Left lung (tissue), 4 donors: ENCODE measurements at regions not wholly inside any gene's neighbourhood (a gene's known extent, or its start where the extent isn't known, plus 50 kb on each side); places are given as distances from the start of the nearest gene placed in this dataset.
A peak's percentile ranks its signal among the peaks of the same experiment; 100 is the strongest.

ENCODE experiments used
- ATAC-seq: fragments of 200-7000 bp; cut with Tn5 transposase; one replicate; pipeline ENCODE4 v1.9.1; 2020; ENCODE audit warnings: moderate library complexity
- DNase-seq, 4 donors: peaks; one replicate each; pipeline ENCODE4 v3.0.0-alpha.2; 2013 to 2020
- H3K27ac ChIP-seq, 2 donors: fragments of 200-600 bp; sonication (generic) in 1 of 2; one replicate each; pipeline versions ENCODE4 v1.5.0 to v1.8.0; 2020 to 2021
- H3K27me3 ChIP-seq, 2 donors: fragments of 200-600 bp; sonication (generic) in 1 of 2; one replicate each; pipeline versions ENCODE4 v1.5.0 to v1.8.0; 2020 to 2021
- H3K36me3 ChIP-seq, 2 donors: fragments of 200-600 bp; sonication (generic) in 1 of 2; one replicate each; pipeline versions ENCODE4 v1.5.0 to v1.8.0; 2020 to 2021
- H3K4me1 ChIP-seq, 2 donors: fragments of 200-600 bp; one replicate each; pipeline ENCODE4 v1.8.0; 2021
- H3K4me3 ChIP-seq, 2 donors: fragments of 200-600 bp; sonication (generic) in 1 of 2; one replicate each; pipeline versions ENCODE4 v1.5.0 to v1.8.0; 2020 to 2021; ENCODE audit warnings: mild to moderate bottlenecking in 1 of 2
- H3K9me3 ChIP-seq, 2 donors: fragments of 200-600 bp; sonication (generic) in 1 of 2; one replicate each; pipeline versions ENCODE4 v1.5.0 to v1.8.0; 2020 to 2021
- intact Hi-C, 2 donors: fragments of 100-400 bp; cut with DNase I; formaldehyde crosslinking; loops; one replicate each; pipeline versions ENCODE4 v1.11.2 to v1.14.2; 2022
- TF ChIP-seq, protein P1 (sequence below), 2 donors: fragments of 200-600 bp; sonication (generic) in 1 of 2; IDR thresholded peaks; one replicate each; pipeline versions ENCODE4 v1.5.0 to v1.8.0; 2021; ENCODE audit warnings: antibody characterized with exemption in 2 of 2
- donor health status: DM: no; HTN: yes; CAD: no.
- donor health status: DM: no; HTN: no; CAD: no.

DNA sequence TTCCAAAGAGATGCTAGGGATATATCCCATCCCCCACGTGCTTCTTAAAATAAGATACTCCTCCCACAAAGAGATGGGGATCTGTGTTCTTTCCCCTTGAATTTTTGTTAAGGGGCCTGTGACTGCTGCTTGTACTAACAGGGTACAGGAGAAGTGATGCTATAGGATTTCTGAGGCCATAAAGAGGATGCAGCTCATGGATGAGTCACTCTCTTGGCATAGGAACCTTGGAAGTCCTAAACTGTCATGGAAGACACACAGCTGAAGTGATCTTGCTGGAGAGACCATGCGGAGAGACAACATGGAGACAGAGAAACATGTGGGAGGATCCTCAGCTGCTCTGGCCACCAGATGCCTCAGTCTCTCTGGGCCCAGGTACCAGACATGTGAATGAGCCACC lies 157.2 kb downstream of the S1PR1 start:
- intact Hi-C loops: no loop called here

DNA sequence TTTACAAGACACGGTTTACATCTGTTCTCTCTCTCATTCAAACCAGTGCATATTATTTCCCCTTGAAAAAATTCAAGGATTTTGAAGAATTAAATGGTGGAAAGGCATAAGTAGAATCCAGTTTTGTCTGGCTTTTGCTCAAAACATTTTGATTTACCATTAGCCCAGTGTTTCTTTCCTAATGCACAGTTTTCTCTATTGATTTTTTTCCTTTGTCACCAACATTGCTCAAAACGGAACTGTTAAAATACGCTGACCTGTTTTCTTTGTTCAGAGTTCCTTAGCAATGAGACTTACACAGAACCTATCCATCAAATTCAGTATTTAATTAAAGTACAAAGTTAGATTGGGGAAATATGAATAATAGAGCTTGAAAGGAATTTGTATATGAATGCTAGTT lies 162.4 kb downstream of the S1PR1 start:
- Histone ChIP-seq H3K4me3 (no peak overlapping the region), H3K27me3 (no peaks in the 10 kb centered on the region), H3K4me1 (no peaks in the 10 kb centered on the region), H3K9me3 (no peaks in the 10 kb centered on the region), H3K36me3 (no peaks in the 10 kb centered on the region), H3K27ac (no peak overlapping the region)
- intact Hi-C loops: no loop called here
- no peak for ATAC-seq
- TF ChIP-seq, protein P1, sequence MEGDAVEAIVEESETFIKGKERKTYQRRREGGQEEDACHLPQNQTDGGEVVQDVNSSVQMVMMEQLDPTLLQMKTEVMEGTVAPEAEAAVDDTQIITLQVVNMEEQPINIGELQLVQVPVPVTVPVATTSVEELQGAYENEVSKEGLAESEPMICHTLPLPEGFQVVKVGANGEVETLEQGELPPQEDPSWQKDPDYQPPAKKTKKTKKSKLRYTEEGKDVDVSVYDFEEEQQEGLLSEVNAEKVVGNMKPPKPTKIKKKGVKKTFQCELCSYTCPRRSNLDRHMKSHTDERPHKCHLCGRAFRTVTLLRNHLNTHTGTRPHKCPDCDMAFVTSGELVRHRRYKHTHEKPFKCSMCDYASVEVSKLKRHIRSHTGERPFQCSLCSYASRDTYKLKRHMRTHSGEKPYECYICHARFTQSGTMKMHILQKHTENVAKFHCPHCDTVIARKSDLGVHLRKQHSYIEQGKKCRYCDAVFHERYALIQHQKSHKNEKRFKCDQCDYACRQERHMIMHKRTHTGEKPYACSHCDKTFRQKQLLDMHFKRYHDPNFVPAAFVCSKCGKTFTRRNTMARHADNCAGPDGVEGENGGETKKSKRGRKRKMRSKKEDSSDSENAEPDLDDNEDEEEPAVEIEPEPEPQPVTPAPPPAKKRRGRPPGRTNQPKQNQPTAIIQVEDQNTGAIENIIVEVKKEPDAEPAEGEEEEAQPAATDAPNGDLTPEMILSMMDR (IDR thresholded peaks at IDR 0.05): no peak
- DNase-seq: no peak

More for the DNA sequence above, 157.2 kb downstream of the S1PR1 start:
- TF ChIP-seq, protein P1 (IDR thresholded peaks at IDR 0.05): no peak
- H3K9me3 ChIP-seq: no peaks in the 10 kb centered on the region
- ATAC-seq: no peak
- H3K4me3 ChIP-seq: no peak overlapping the region
- no peak overlapping the region for H3K27ac ChIP-seq
- no peak for DNase-seq
- no peaks in the 10 kb centered on the region for H3K27me3 ChIP-seq
- H3K4me1 ChIP-seq: no peaks in the 10 kb centered on the region
- no peaks in the 10 kb centered on the region for H3K36me3 ChIP-seq

DNA sequence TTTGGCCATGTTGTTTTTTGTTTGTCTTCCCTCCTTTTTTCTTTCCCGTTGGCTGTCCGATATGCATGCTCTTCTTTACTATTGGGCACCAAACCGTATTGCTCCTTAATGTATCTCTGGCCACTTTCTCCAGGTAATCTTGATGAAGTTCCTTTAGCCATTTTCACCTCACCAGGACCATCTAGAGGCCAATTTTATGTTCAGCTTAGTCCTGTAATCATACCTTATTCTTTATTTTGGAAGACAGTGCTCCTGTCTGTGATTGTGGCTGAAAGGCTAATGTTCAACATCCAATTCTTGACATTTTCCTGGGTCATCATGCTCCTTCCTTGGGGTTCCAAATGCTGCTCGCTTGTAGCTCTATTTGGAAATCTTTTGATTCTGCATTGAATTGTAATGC lies 169.5 kb downstream of the S1PR1 start:
- H3K9me3 ChIP-seq: no peaks in the 10 kb centered on the region
- no peak for ATAC-seq
- no peaks in the 10 kb centered on the region for H3K36me3 ChIP-seq
- H3K27ac ChIP-seq: no peak overlapping the region
- no peak for DNase-seq
- H3K27me3 ChIP-seq: no peaks in the 10 kb centered on the region
- intact Hi-C loops: no loop called here
- H3K4me3 ChIP-seq: no peak overlapping the region
- H3K4me1 ChIP-seq: no peaks in the 10 kb centered on the region
- TF ChIP-seq, protein P1 (IDR thresholded peaks at IDR 0.05): no peak

DNA sequence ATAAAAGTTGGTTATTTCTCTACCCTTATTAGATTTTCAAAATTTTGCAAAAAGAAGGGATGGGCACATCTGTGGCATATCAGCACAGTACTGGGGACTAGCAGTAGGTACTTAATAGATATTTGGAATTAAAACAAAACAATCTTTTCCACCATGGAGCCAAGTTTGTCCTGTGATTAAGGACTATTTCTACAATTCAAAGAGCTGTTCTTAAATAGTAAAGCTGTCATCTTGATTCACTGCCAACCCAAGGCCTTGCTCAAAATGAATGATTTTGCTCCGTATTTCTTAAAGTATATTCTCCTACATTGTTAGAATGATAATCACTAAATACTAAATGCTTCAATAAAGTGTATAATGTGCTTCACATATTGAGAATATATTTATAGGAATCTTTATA lies 169.9 kb downstream of the S1PR1 start:
- ATAC-seq (no peak), DNase-seq (peak in 2 of 4 donors; percentile 68 to 69)
- TF ChIP-seq, protein P1 (IDR thresholded peaks at IDR 0.05): no peak
- Histone ChIP-seq H3K27me3 (no peaks in the 10 kb centered on the region), H3K36me3 (no peaks in the 10 kb centered on the region), H3K4me3 (no peak overlapping the region), H3K9me3 (no peaks in the 10 kb centered on the region), H3K4me1 (no peaks in the 10 kb centered on the region), H3K27ac (no peak overlapping the region)
- intact Hi-C loops: no loop called here

DNA sequence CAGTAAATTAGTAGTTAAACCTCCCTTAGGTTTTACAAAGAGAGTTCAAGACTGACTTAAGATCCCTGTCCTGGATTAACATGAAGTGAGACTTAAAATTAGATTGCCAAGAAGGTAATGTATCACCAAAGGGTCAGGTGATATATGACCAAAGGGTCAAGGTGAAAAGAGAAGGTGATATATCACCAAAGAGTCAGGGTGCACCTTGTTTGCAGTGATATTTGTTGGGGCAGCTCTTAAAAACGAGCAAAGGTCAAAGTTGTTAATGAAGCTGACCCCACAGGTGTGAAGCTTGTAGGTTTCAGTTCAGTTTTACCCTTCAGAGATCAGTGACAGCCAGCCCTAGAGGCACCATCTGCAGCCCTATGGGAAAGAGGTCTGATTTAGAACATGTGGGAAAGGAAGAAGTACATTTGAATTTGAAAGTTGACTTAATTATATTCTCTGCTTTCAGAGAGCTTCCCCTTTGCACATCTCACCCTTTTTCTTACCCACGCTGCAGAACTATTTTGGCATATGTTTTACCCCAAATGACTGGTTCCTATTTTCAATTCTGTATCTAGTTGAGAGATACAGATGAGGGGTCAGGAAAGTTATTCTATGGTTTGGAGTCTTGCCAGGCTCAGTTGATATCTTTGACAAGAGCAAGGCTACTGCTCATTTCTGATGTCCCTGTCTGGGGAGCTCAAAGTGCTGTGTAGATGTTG lies 170.8 kb downstream of the S1PR1 start:
- intact Hi-C loops: no loop called here
- no peak for DNase-seq
- Histone ChIP-seq H3K4me1 (no peaks in the 10 kb centered on the region), H3K9me3 (no peaks in the 10 kb centered on the region), H3K27ac (no peak overlapping the region), H3K27me3 (no peaks in the 10 kb centered on the region), H3K36me3 (no peaks in the 10 kb centered on the region), H3K4me3 (no peak overlapping the region)
- ATAC-seq: no peak
- TF ChIP-seq, protein P1 (IDR thresholded peaks at IDR 0.05): no peak
